Panc1 (cell line): ENCODE measurements at regions not wholly inside any gene's neighbourhood (a gene's known extent, or its start where the extent isn't known, plus 50 kb on each side); places are given as distances from the start of the nearest gene placed in this dataset.
A peak's percentile ranks its signal among the peaks of the same experiment; 100 is the strongest.

Source experiments
- ATAC-seq: fragments of 200-7000 bp; cut with Tn5 transposase; 2 replicates; pipeline ENCODE4 v1.9.1; 2020; ENCODE audit warnings: mild to moderate bottlenecking, moderate library complexity
- BruUV-seq: library from RNA; stranded (reverse); fragments of 400-500 nt; replicated peaks from 2 replicates; lab custom pipeline; 2021; lab: Mats Ljungman, UMichigan
- CTCF ChIA-PET: fragments of 300-600 bp; sonication (Branson Sonifier 250); formaldehyde crosslinking; loops from one replicate; lab custom pipeline; 2022; ENCODE audit warnings: antibody characterized with exemption; lab: Charles Lee
- POLR2A ChIA-PET: fragments of 300-600 bp; sonication (Branson Sonifier 250); formaldehyde crosslinking; loops from one replicate; lab custom pipeline; 2022; ENCODE audit warnings: antibody characterized with exemption; lab: Charles Lee
- DNase-seq: peaks from one replicate; pipeline ENCODE4 v3.0.0-alpha.2; 2010; ENCODE audit warnings: low read depth, low spot score
- H3K27ac ChIP-seq: 2 replicates; pipeline ENCODE4 v1.5.1; 2011; ENCODE audit warnings: mild to moderate bottlenecking, low read length, inconsistent platforms
- H3K27me3 ChIP-seq: fragments of 200-500 bp; sonication (Bioruptor generic); 2 replicates; pipeline ENCODE4 v1.6.0; 2014; ENCODE audit warnings: low read length, inconsistent platforms; ENCODE audit not compliant: control insufficient read depth, insufficient read depth
- H3K36me3 ChIP-seq: fragments of 200-500 bp; sonication (Bioruptor generic); 2 replicates; pipeline ENCODE4 v1.5.1; 2014; ENCODE audit warnings: inconsistent platforms, mild to moderate bottlenecking, low read length, moderate library complexity; ENCODE audit not compliant: control insufficient read depth, insufficient read depth
- H3K4me1 ChIP-seq: 2 replicates; pipeline ENCODE4 v1.5.1; 2011; ENCODE audit warnings: inconsistent platforms, mild to moderate bottlenecking, low read length, moderate library complexity; ENCODE audit not compliant: control insufficient read depth, insufficient read depth
- H3K4me3 ChIP-seq, 2 experiments: 2 replicates each; pipeline ENCODE4 v1.5.1; 2011 to 2012; ENCODE audit warnings: low read depth in 2 of 2, low read length in 2 of 2, mild to moderate bottlenecking in 2 of 2, inconsistent platforms in 1 of 2, moderate library complexity in 1 of 2
- H3K9me3 ChIP-seq: fragments of 200-500 bp; sonication (Bioruptor generic); 2 replicates; pipeline ENCODE4 v1.5.1; 2014; ENCODE audit warnings: low read depth, mild to moderate bottlenecking, inconsistent platforms, low read length, moderate library complexity; ENCODE audit not compliant: control insufficient read depth, insufficient read depth
- REST ChIP-seq, 2 experiments: IDR thresholded peaks; 2 replicates each; pipeline ENCODE4 v1.6.1; 2011 to 2012; ENCODE audit warnings: low read depth in 2 of 2, control low read depth in 1 of 2, low read length in 1 of 2, mild to moderate bottlenecking in 1 of 2, moderate library complexity in 1 of 2; ENCODE audit not compliant: insufficient read depth in 1 of 2
- SIN3A ChIP-seq: IDR thresholded peaks from 2 replicates; pipeline ENCODE4 v1.6.1; 2012; ENCODE audit warnings: low read depth, mild to moderate bottlenecking, low read length, moderate library complexity, borderline replicate concordance; ENCODE audit not compliant: insufficient read depth
- in situ Hi-C: cut with HindIII; loops from 2 replicates; pipeline ENCODE4 v1.10.0; 2016; ENCODE audit warnings: low sequenced_read_pairs, low pct_unique_long_range_greater_than_20kb
- intact Hi-C: fragments of 100-400 bp; cut with micrococcal nuclease; formaldehyde crosslinking; loops from one replicate; pipeline ENCODE4 v1.10.0; 2022; ENCODE audit not compliant: unreplicated experiment
- TF ChIP-seq, protein P1 (sequence below): fragments of 450-650 bp; IDR thresholded peaks from 2 replicates; pipeline ENCODE4 v1.5.1; 2017; ENCODE audit warnings: mild to moderate bottlenecking

DNA sequence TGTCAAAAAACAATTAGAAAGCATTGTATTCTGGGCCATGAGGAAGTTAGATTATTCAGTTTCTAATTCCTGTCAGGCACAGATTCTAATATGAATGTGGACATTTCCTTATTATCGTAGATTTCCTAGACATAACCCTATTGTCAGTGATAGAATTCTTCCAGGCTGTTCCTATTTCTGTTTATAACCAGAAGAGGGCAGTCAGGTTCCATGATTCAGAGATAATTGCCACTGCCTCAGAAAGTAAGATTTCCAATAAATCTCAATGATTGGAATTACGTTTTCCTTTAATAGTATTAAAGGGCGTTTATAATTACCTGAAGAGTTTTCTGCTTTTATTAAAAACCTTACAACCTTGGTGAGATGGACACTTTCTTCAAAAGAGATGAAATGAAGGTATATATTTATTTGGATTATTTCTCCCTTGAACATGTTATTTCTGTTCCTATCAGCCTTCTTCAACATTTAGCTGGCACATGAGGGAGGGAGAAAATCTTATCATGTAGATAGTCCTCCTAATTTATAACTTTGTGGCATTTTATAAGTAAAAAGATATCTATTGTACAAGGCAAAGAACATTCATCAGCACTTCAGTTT lies 439.2 kb downstream of the MCTP2 start:
- POLR2A ChIA-PET, result no interaction called here
- no TSS peak for BruUV-seq
- DNase-seq, result peak; percentile 7
- CTCF ChIA-PET, result interaction anchor here (1.0 kb wide), 1 partner anchor 57 kb away, joined by 3 read pairs; no protein-coding TSS in a partner anchor
- intact Hi-C loops (loop anchor here (10.0 kb wide), 2 partner anchors 354 to 1664 kb away; partner anchors contain the start of gene NR2F2), in situ Hi-C loops (no loop called here)
- no peak overlapping the region for H3K4me3 ChIP-seq
- no peak overlapping the region for H3K27ac ChIP-seq
- 0 out of 2 replicates have a peak, but pooled peaks cover 5% of the 10 kb centered on the region for H3K4me1 ChIP-seq
- no peaks in the 10 kb centered on the region for H3K27me3 ChIP-seq
- no peak for ATAC-seq
- no peaks in the 10 kb centered on the region for H3K9me3 ChIP-seq
- TF ChIP-seq REST (IDR thresholded peaks at IDR 0.05; ENCODE audit: insufficient read depth in 1 of 2, low read depth in 2 of 2, low read length in 1 of 2), result no peak
- TF ChIP-seq, protein P1, sequence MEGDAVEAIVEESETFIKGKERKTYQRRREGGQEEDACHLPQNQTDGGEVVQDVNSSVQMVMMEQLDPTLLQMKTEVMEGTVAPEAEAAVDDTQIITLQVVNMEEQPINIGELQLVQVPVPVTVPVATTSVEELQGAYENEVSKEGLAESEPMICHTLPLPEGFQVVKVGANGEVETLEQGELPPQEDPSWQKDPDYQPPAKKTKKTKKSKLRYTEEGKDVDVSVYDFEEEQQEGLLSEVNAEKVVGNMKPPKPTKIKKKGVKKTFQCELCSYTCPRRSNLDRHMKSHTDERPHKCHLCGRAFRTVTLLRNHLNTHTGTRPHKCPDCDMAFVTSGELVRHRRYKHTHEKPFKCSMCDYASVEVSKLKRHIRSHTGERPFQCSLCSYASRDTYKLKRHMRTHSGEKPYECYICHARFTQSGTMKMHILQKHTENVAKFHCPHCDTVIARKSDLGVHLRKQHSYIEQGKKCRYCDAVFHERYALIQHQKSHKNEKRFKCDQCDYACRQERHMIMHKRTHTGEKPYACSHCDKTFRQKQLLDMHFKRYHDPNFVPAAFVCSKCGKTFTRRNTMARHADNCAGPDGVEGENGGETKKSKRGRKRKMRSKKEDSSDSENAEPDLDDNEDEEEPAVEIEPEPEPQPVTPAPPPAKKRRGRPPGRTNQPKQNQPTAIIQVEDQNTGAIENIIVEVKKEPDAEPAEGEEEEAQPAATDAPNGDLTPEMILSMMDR, result peak; percentile 73; the same call in 1 of the 2 replicates
- no peaks in the 10 kb centered on the region for H3K36me3 ChIP-seq

- H3K4me3 ChIP-seq, result no peak overlapping the region
- H3K36me3 ChIP-seq, result no peaks in the 10 kb centered on the region
- in situ Hi-C loops, result no loop called here
- CTCF ChIA-PET, result no interaction called here
- DNase-seq (no peak), ATAC-seq (peak; percentile 58; the same call in 1 of the 2 replicates)
- BruUV-seq, result no TSS peak
- POLR2A ChIA-PET, result no interaction called here
- intact Hi-C loops, result loop anchor here (10.0 kb wide), 2 partner anchors 353 to 1663 kb away; partner anchors contain the start of gene NR2F2
- H3K27me3 ChIP-seq, result no peaks in the 10 kb centered on the region
- no peak for TF ChIP-seq SIN3A
- TF ChIP-seq, protein P1, result 0 out of 2 replicates have a peak, but pooled peaks have one; percentile 20
- 0 out of 2 replicates have a peak, but pooled peaks cover 5% of the 10 kb centered on the region for H3K4me1 ChIP-seq
- H3K27ac ChIP-seq, result no peak overlapping the region
- H3K9me3 ChIP-seq, result no peaks in the 10 kb centered on the region
These were observed 440.6 kb downstream of the MCTP2 start for GRCh38 chr15:94671858-94672532.
